GM23338 (cell line): ENCODE measurements at regions not wholly inside any gene's neighbourhood (a gene's known extent, or its start where the extent isn't known, plus 50 kb on each side); places are given as distances from the start of the nearest gene placed in this dataset.

Experiments used
- ETS1 ChIP-seq: IDR thresholded peaks from 2 replicates; pipeline ENCODE4 v1.6.1; 2016; ENCODE audit warnings: antibody characterized with exemption
- EZH2 ChIP-seq: fragments of 200-600 bp; sonication (generic); IDR thresholded peaks from one replicate; pipeline ENCODE4 v1.8.0; 2017; ENCODE audit warnings: antibody characterized with exemption, mild to moderate bottlenecking, low read depth; ENCODE audit not compliant: unreplicated experiment
- TF ChIP-seq, protein P1 (sequence below), 2 experiments: fragments of 200-600 bp in 1 of 2; sonication (generic) in 1 of 2; conservative IDR thresholded peaks; 2 replicates each; pipeline versions ENCODE4 v1.5.1 to v1.6.1; 2016 to 2017; ENCODE audit warnings: antibody characterized with exemption in 2 of 2, low read depth in 2 of 2, mild to moderate bottlenecking in 2 of 2, moderate library complexity in 1 of 2

DNA sequence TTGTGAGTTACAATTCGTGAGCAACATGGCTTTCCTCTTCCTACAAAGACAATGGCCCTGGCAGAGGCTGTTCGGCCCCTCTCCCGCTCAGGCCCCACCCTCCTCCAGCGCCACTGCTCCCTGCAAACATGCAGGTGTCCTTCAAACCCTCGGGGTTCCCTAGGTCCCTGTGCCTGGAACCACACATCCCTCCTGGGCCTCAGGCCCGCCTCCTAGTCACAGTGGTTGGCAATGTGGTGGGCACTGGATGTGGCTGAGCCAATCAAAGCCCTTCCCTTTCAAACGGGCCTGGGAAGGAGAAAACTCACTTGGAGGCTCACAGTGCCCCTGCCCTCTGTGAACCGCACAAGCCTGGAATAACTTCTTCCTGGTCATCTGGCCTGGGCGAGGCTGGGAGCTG lies 147.2 kb downstream of the TFAP2C start:
- TF ChIP-seq, protein P1, sequence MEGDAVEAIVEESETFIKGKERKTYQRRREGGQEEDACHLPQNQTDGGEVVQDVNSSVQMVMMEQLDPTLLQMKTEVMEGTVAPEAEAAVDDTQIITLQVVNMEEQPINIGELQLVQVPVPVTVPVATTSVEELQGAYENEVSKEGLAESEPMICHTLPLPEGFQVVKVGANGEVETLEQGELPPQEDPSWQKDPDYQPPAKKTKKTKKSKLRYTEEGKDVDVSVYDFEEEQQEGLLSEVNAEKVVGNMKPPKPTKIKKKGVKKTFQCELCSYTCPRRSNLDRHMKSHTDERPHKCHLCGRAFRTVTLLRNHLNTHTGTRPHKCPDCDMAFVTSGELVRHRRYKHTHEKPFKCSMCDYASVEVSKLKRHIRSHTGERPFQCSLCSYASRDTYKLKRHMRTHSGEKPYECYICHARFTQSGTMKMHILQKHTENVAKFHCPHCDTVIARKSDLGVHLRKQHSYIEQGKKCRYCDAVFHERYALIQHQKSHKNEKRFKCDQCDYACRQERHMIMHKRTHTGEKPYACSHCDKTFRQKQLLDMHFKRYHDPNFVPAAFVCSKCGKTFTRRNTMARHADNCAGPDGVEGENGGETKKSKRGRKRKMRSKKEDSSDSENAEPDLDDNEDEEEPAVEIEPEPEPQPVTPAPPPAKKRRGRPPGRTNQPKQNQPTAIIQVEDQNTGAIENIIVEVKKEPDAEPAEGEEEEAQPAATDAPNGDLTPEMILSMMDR (conservative IDR thresholded peaks at IDR 0.05; ENCODE audit: low read depth in 2 of 2) = no peak
- TF ChIP-seq EZH2 = no peak
- no peak for TF ChIP-seq ETS1
